GM23338 (cell line): ENCODE measurements at regions not wholly inside any gene's neighbourhood (a gene's known extent, or its start where the extent isn't known, plus 50 kb on each side); places are given as distances from the start of the nearest gene placed in this dataset.

ENCODE experiments used
- ATAC-seq: fragments of 200-7000 bp; cut with Tn5 transposase; 3 replicates; pipeline ENCODE4 v1.9.1; 2020
- DNase-seq: peaks from one replicate; pipeline ENCODE4 v3.0.0-alpha.2; 2015; ENCODE audit warnings: low spot score
- H2AFZ ChIP-seq: fragments of 200-600 bp; sonication (generic); 2 replicates; pipeline ENCODE4 v1.8.0; 2016; ENCODE audit warnings: antibody characterized with exemption, mild to moderate bottlenecking, moderate library complexity
- H3F3A ChIP-seq: fragments of 200-600 bp; sonication (generic); replicated peaks from 2 replicates; pipeline ENCODE4 v1.8.0; 2017; ENCODE audit warnings: antibody characterized with exemption, mixed run types, low read depth
- H3K27ac ChIP-seq: fragments of 200-600 bp; sonication (generic); 2 replicates; pipeline ENCODE4 v1.6.1; 2016; ENCODE audit warnings: low read depth
- H3K27me3 ChIP-seq: fragments of 200-600 bp; sonication (generic); 2 replicates; pipeline ENCODE4 v1.8.0; 2016; ENCODE audit warnings: mild to moderate bottlenecking, mixed run types, moderate library complexity; ENCODE audit not compliant: insufficient read depth
- H3K36me3 ChIP-seq: fragments of 200-600 bp; sonication (generic); 2 replicates; pipeline ENCODE4 v1.8.0; 2016; ENCODE audit warnings: mild to moderate bottlenecking; ENCODE audit not compliant: insufficient read depth
- H3K4me1 ChIP-seq: fragments of 200-600 bp; sonication (generic); 2 replicates; pipeline ENCODE4 v1.8.0; 2016; ENCODE audit warnings: mild to moderate bottlenecking, moderate library complexity; ENCODE audit not compliant: insufficient read depth
- H3K4me2 ChIP-seq: fragments of 200-600 bp; sonication (generic); 2 replicates; pipeline ENCODE4 v1.7.1; 2017; ENCODE audit warnings: mixed run types
- H3K4me3 ChIP-seq: fragments of 200-600 bp; sonication (generic); 2 replicates; pipeline ENCODE4 v1.6.1; 2016; ENCODE audit warnings: mixed run types
- H3K79me2 ChIP-seq: fragments of 200-600 bp; sonication (generic); replicated peaks from 2 replicates; pipeline ENCODE4 v1.8.0; 2017; ENCODE audit warnings: mild to moderate bottlenecking; ENCODE audit not compliant: insufficient read depth
- H3K9me2 ChIP-seq: fragments of 200-600 bp; sonication (generic); 2 replicates; pipeline ENCODE4 v1.8.0; 2017; ENCODE audit not compliant: insufficient read depth
- H4K20me1 ChIP-seq: fragments of 200-600 bp; sonication (generic); replicated peaks from 2 replicates; pipeline ENCODE4 v1.8.0; 2017; ENCODE audit warnings: mild to moderate bottlenecking; ENCODE audit not compliant: insufficient read depth
- H3K27ac Mint-ChIP-seq: 2 replicates; pipeline ENCODE4 v1.8.0; 2020; ENCODE audit warnings: inconsistent platforms, mild to moderate bottlenecking, moderate library complexity, mixed read lengths
- H3K27me3 Mint-ChIP-seq: 3 replicates; pipeline ENCODE4 v1.8.0; 2022; ENCODE audit warnings: low read depth, mild to moderate bottlenecking, moderate library complexity, mixed read lengths, inconsistent platforms; ENCODE audit not compliant: insufficient read depth, poor library complexity
- H3K36me3 Mint-ChIP-seq: 3 replicates; pipeline ENCODE4 v1.8.0; 2021; ENCODE audit warnings: low read depth, mild to moderate bottlenecking, inconsistent platforms, moderate library complexity, mixed read lengths
- H3K4me1 Mint-ChIP-seq: 3 replicates; pipeline ENCODE4 v1.8.0; 2020; ENCODE audit warnings: mild to moderate bottlenecking, inconsistent platforms, mixed read lengths
- H3K4me3 Mint-ChIP-seq: 3 replicates; pipeline ENCODE4 v1.8.0; 2021; ENCODE audit warnings: moderate library complexity, mild to moderate bottlenecking, inconsistent platforms, mixed read lengths
- H3K9me3 Mint-ChIP-seq: 3 replicates; pipeline ENCODE4 v1.8.0; 2020; ENCODE audit warnings: moderate library complexity, mild to moderate bottlenecking, inconsistent platforms, mixed read lengths
- CREB1 ChIP-seq: fragments of 250-450 bp; sonication (Bioruptor Pico); IDR thresholded peaks from 2 replicates; pipeline ENCODE4 v1.5.0; 2020; ENCODE audit warnings: low read depth, mild to moderate bottlenecking, moderate library complexity
- EZH2 ChIP-seq: fragments of 200-600 bp; sonication (generic); IDR thresholded peaks from one replicate; pipeline ENCODE4 v1.8.0; 2017; ENCODE audit warnings: antibody characterized with exemption, mild to moderate bottlenecking, low read depth; ENCODE audit not compliant: unreplicated experiment
- EZH2phosphoT487 ChIP-seq: fragments of 200-600 bp; sonication (generic); IDR thresholded peaks from one replicate; pipeline ENCODE4 v1.8.1; 2018; ENCODE audit warnings: antibody characterized with exemption; ENCODE audit not compliant: unreplicated experiment
- NANOG ChIP-seq: IDR thresholded peaks from 2 replicates; pipeline ENCODE4 v1.6.1; 2016; ENCODE audit warnings: antibody characterized with exemption, borderline replicate concordance
- STAT1 ChIP-seq: IDR thresholded peaks from one replicate; pipeline ENCODE4 v1.6.1; 2016; ENCODE audit warnings: antibody characterized with exemption; ENCODE audit not compliant: unreplicated experiment
- ZNF114 ChIP-seq: fragments of 250-450 bp; sonication (Bioruptor Pico); IDR thresholded peaks from 2 replicates; pipeline ENCODE4 v1.5.0; 2020; ENCODE audit warnings: mild to moderate bottlenecking, moderate library complexity
- ZNF331 ChIP-seq: fragments of 250-450 bp; sonication (Bioruptor Pico); IDR thresholded peaks from 2 replicates; pipeline ENCODE4 v1.5.0; 2020; ENCODE audit warnings: low read depth, mild to moderate bottlenecking, moderate library complexity
- TF ChIP-seq, protein P1 (sequence below): IDR thresholded peaks from one replicate; pipeline ENCODE4 v1.6.1; 2018; ENCODE audit warnings: antibody characterized with exemption; ENCODE audit not compliant: unreplicated experiment
- TF ChIP-seq, protein P2 (sequence below): IDR thresholded peaks from 2 replicates; pipeline ENCODE4 v1.6.1; 2016; ENCODE audit warnings: antibody characterized with exemption

DNA sequence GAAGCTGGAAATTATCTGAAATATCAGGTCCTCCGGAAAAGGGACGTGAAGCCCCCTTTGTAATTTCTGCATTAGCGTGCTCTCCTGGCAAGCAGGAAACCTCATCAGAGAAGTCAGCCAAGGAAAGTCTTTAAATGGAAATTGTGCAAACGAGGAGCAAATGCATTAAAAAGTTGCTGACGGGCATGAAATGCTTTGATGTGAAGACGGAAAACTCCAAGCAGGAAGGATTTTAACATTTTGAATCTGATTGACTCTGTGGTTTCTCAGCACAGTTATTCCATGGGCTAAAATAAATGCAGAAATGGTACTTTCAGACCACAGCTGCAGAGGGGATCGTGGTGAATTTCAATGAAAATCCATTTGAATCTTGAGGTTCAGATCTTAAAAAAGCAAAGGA, 167.8 kb downstream of the AHR start (continued):
- TF ChIP-seq, protein P1, sequence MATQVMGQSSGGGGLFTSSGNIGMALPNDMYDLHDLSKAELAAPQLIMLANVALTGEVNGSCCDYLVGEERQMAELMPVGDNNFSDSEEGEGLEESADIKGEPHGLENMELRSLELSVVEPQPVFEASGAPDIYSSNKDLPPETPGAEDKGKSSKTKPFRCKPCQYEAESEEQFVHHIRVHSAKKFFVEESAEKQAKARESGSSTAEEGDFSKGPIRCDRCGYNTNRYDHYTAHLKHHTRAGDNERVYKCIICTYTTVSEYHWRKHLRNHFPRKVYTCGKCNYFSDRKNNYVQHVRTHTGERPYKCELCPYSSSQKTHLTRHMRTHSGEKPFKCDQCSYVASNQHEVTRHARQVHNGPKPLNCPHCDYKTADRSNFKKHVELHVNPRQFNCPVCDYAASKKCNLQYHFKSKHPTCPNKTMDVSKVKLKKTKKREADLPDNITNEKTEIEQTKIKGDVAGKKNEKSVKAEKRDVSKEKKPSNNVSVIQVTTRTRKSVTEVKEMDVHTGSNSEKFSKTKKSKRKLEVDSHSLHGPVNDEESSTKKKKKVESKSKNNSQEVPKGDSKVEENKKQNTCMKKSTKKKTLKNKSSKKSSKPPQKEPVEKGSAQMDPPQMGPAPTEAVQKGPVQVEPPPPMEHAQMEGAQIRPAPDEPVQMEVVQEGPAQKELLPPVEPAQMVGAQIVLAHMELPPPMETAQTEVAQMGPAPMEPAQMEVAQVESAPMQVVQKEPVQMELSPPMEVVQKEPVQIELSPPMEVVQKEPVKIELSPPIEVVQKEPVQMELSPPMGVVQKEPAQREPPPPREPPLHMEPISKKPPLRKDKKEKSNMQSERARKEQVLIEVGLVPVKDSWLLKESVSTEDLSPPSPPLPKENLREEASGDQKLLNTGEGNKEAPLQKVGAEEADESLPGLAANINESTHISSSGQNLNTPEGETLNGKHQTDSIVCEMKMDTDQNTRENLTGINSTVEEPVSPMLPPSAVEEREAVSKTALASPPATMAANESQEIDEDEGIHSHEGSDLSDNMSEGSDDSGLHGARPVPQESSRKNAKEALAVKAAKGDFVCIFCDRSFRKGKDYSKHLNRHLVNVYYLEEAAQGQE = no peak

DNA sequence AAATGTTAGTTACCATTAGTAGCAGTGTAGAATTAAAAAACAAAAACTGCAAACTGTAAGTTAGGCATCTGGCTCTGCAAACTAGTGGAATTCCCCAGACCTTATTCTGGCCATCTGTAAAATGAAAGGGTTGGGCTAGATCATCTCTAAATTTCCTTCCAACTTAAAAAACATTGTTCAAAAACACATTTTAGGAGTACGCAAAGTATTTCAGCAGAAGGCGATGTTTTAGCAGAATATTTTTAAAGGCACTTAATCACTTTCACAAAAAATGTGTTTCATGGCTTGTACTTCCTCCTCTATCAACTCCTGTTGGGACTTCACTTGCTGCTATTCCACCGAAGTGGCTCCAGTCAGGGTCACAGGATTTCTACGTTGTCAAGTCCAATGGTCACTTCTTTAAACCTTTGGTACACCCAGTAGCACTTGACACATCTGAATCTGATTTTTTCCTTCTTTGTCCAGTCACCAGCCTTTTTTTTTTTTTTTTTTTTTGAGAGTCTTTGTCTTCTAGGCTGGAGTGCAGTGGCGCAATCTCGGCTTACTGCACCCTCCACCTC, 169.0 kb downstream of the AHR start:
- Mint-ChIP-seq H3K4me1 (peaks cover 12% of the 10 kb centered on the region), H3K27me3 (no peaks in the 10 kb centered on the region), H3K9me3 (no peaks in the 10 kb centered on the region; the same call in 2 of the 3 replicates), H3K27ac (no peak overlapping the region), H3K36me3 (no peaks in the 10 kb centered on the region), H3K4me3 (no peak overlapping the region)
- Histone ChIP-seq H3K27ac (no peak overlapping the region), H3K27me3 (no peaks in the 10 kb centered on the region), H3K4me2 (no peak overlapping the region), H3K4me1 (peaks cover 14% of the 10 kb centered on the region), H3K4me3 (no peak overlapping the region), H3F3A (no peaks in the 10 kb centered on the region), H4K20me1 (no peaks in the 10 kb centered on the region), H3K9me2 (no peaks in the 10 kb centered on the region), H3K36me3 (no peaks in the 10 kb centered on the region), H2AFZ (no peak overlapping the region), H3K79me2 (no peaks in the 10 kb centered on the region)
- ATAC-seq (no peak), DNase-seq (no peak)
- TF ChIP-seq EZH2phosphoT487 (no peak), NANOG (no peak)

DNA sequence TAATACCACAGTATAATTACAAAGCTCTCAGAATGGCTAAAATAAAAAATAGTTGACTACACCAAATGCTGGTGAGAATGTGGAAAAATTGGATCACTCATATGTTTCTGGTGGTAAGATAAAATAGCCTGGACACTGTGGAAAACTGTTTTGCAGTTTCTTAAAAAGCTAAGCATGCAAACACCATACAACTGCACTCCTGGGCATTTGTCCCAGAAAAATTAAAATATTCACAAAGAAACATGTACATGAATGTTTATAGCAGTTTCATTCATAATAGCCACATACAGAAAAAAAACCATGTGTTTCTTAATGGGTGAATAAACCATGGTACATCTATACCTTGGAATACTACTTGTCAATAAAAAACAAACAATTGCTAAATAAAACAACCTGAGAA, 172.9 kb downstream of the AHR start:
- Histone ChIP-seq H3K9me2 (no peaks in the 10 kb centered on the region; the same call in 1 of the 2 replicates), H3K4me3 (no peak overlapping the region), H3K36me3 (no peaks in the 10 kb centered on the region), H3F3A (no peaks in the 10 kb centered on the region), H3K4me2 (no peak overlapping the region), H3K79me2 (no peaks in the 10 kb centered on the region), H2AFZ (no peak overlapping the region), H4K20me1 (no peaks in the 10 kb centered on the region), H3K4me1 (peaks cover 5% of the 10 kb centered on the region), H3K27ac (no peak overlapping the region), H3K27me3 (no peaks in the 10 kb centered on the region)
- Mint-ChIP-seq H3K9me3 (no peaks in the 10 kb centered on the region; the same call in 2 of the 3 replicates), H3K27ac (no peak overlapping the region), H3K27me3 (no peaks in the 10 kb centered on the region), H3K36me3 (no peaks in the 10 kb centered on the region), H3K4me1 (peaks cover 3% of the 10 kb centered on the region), H3K4me3 (no peak overlapping the region)
- TF ChIP-seq, protein P2, sequence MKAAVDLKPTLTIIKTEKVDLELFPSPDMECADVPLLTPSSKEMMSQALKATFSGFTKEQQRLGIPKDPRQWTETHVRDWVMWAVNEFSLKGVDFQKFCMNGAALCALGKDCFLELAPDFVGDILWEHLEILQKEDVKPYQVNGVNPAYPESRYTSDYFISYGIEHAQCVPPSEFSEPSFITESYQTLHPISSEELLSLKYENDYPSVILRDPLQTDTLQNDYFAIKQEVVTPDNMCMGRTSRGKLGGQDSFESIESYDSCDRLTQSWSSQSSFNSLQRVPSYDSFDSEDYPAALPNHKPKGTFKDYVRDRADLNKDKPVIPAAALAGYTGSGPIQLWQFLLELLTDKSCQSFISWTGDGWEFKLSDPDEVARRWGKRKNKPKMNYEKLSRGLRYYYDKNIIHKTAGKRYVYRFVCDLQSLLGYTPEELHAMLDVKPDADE = no peak
- TF ChIP-seq NANOG (no peak), STAT1 (no peak), EZH2 (no peak), ZNF114 (CRISPR knock-in tag) (no peak), EZH2phosphoT487 (no peak), CREB1 (CRISPR knock-in tag) (no peak), ZNF331 (CRISPR knock-in tag) (no peak)
- TF ChIP-seq, protein P1 = no peak
- DNase-seq = no peak
- no peak for ATAC-seq
